ENCODE measurements at regions not wholly inside any gene's neighbourhood (a gene's known extent, or its start where the extent isn't known, plus 50 kb on each side); places are given as distances from the start of the nearest gene placed in this dataset.

DNA sequence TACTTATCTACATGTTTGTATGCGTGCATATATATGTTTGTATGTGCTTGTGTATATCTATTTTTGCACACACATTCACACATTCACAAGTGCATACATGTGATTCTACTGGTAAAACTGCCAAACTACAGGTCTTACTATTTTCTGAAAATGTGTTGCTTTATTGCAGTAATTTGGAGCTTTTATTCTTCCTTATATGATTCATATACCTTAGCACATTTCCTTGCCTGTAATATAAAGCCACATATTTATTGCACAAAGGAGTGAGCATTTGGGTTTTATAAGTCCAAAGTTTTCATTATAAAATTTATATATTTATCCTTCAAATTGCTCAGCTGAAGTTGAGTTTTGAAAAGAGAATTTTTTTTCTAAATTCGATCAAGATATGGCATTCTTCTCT is 1120.4 kb upstream of the PCDH9 start:
- TF ChIP-seq, protein P1, sequence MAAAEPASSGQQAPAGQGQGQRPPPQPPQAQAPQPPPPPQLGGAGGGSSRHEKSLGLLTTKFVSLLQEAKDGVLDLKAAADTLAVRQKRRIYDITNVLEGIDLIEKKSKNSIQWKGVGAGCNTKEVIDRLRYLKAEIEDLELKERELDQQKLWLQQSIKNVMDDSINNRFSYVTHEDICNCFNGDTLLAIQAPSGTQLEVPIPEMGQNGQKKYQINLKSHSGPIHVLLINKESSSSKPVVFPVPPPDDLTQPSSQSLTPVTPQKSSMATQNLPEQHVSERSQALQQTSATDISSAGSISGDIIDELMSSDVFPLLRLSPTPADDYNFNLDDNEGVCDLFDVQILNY (CRISPR knock-in tag; IDR thresholded peaks at IDR 0.05), result no peak
- TF ChIP-seq POLR2AphosphoS5 (IDR thresholded peaks at IDR 0.05; ENCODE audit: control insufficient read depth, insufficient read depth, low read depth, low read length) (no peak), ATF3 (IDR thresholded peaks at IDR 0.05) (no peak), ATF3 (CRISPR knock-in tag; conservative IDR thresholded peaks at IDR 0.05) (no peak), TCF7L2 (IDR thresholded peaks at IDR 0.05; ENCODE audit: low read depth, low read length) (no peak), JUND (IDR thresholded peaks at IDR 0.05; ENCODE audit: borderline replicate concordance, low read depth, low read length) (no peak), JUND (tag; IDR thresholded peaks at IDR 0.05; ENCODE audit: borderline replicate concordance, low read depth, low read length) (no peak), SREBF2 (CRISPR knock-in tag; IDR thresholded peaks at IDR 0.05) (no peak), POLR2A (conservative IDR thresholded peaks at IDR 0.05) (no peak), RBM22 (IDR thresholded peaks at IDR 0.05; ENCODE audit: low read depth, low read length, poor library complexity, severe bottlenecking) (no peak), BCL6 (CRISPR knock-in tag; IDR thresholded peaks at IDR 0.05) (no peak), NFYB (IDR thresholded peaks at IDR 0.05; ENCODE audit: extremely low read depth, insufficient read length) (no peak)
- TF ChIP-seq, protein P2, sequence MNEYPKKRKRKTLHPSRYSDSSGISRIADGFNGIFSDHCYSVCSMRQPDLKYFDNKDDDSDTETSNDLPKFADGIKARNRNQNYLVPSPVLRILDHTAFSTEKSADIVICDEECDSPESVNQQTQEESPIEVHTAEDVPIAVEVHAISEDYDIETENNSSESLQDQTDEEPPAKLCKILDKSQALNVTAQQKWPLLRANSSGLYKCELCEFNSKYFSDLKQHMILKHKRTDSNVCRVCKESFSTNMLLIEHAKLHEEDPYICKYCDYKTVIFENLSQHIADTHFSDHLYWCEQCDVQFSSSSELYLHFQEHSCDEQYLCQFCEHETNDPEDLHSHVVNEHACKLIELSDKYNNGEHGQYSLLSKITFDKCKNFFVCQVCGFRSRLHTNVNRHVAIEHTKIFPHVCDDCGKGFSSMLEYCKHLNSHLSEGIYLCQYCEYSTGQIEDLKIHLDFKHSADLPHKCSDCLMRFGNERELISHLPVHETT (CRISPR knock-in tag; conservative IDR thresholded peaks at IDR 0.05 in 1 of 2, IDR thresholded peaks at IDR 0.05 in 1 of 2), result no peak

Measured in K562 (cell line).